ENCODE measurements at regions not wholly inside any gene's neighbourhood (a gene's known extent, or its start where the extent isn't known, plus 50 kb on each side); places are given as distances from the start of the nearest gene placed in this dataset.

DNA sequence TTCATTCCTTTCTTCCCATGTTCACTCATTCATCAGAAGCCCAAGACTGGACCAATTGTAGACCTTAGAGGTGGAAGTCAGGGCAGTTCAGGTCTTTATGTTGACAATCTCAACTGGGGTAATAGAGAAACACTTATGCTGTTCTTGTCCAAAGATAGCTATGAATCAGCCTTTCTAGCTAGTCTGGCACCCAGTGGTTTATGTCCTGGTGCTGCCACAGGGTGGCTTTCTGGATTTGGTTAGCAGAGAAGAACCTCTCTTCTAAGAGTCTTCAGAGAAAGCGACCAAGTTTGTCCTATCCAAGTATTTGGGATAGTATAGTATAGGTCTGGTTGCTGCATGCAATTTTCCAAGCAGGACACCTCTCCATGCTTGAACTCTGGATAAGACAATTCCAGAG lies 83.3 kb downstream of the NOG start:
- TF ChIP-seq, protein P1, sequence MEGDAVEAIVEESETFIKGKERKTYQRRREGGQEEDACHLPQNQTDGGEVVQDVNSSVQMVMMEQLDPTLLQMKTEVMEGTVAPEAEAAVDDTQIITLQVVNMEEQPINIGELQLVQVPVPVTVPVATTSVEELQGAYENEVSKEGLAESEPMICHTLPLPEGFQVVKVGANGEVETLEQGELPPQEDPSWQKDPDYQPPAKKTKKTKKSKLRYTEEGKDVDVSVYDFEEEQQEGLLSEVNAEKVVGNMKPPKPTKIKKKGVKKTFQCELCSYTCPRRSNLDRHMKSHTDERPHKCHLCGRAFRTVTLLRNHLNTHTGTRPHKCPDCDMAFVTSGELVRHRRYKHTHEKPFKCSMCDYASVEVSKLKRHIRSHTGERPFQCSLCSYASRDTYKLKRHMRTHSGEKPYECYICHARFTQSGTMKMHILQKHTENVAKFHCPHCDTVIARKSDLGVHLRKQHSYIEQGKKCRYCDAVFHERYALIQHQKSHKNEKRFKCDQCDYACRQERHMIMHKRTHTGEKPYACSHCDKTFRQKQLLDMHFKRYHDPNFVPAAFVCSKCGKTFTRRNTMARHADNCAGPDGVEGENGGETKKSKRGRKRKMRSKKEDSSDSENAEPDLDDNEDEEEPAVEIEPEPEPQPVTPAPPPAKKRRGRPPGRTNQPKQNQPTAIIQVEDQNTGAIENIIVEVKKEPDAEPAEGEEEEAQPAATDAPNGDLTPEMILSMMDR (IDR thresholded peaks at IDR 0.05; ENCODE audit: insufficient read depth, low read depth, low read length, missing control alignments) = no peak
- H3K4me3 ChIP-seq (ENCODE audit: low read depth, low read length) = no peak overlapping the region
- DNase-seq (ENCODE audit: low read depth) = no peak

DNA sequence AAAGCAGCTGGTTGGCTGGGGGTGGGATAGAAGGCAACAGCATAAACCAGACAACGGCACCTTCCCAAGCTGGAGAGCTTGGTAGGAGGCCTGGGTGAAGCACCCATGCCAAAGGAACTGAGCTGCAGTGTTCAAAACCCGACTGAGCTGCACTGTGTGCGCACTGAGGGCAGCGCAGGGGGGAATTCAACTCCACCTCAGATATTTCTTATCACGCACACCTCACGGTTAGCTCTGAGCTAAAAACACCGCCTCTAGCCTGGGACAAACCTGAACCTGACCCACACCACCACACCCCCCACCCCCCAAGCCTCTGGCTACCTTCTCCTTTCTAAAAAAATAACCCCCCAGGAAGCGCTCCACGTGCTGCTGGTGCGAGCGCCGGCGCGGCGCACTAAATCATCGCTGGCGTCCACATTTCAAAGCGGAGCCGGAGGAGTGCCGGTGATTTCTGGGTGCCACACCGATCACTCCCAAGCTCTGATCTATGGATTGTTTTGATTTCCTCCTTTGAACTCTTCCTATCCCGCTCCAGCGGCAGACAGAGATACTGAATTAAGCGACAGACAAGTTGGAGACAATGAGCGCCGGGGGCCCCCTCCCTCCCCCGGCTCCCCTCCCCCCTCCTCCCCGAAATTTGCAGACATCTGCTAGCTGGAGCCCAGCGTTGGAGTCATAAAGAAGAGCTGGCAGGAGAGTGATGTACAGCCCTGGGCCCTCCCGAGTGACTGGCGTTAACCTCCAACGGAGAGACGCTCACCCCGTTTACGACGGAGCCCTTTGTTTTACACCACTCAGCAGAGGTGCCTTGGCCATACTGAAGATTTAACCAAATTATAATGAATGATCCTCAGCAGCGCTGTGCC lies 85.0 kb downstream of the NOG start:
- no peak for DNase-seq (ENCODE audit: low read depth)
- TF ChIP-seq, protein P1 (IDR thresholded peaks at IDR 0.05; ENCODE audit: insufficient read depth, low read depth, low read length, missing control alignments) = no peak
- H3K4me3 ChIP-seq (ENCODE audit: low read depth, low read length) = no peak overlapping the region

DNA sequence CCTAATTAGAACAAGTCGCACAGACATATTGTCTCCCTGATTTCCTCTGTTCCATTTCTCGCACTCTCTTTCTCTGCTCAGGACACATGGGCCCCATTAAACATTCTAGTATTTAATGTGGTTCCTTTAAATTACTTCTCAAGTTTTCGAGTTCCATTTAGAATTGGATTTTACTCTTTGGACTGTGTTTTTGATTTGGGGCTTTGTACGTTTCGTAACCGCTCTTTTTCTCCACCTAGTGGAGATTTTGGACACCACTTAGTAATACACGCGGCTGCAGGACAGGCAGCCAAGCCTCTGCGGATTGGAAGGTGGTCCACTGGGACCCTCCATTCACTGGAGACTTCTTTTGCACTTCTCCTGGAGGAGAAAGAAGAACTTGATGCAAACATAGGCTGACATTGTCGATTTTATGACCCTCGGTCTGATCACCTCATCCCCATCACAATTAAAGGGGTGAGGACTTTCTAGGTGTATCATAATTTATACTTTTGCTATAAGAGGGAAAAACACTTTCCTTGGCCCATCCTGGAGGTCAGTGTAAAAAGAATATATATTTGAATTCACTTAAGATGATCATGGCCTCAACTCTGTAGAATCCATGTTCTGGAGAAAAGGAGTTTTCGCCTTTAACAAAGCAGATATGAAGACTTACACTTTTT lies 85.7 kb downstream of the NOG start:
- TF ChIP-seq, protein P1 (IDR thresholded peaks at IDR 0.05; ENCODE audit: insufficient read depth, low read depth, low read length, missing control alignments) = peak; percentile 23
- DNase-seq (ENCODE audit: low read depth) = no peak
- no peak overlapping the region for H3K4me3 ChIP-seq (ENCODE audit: low read depth, low read length)

DNA sequence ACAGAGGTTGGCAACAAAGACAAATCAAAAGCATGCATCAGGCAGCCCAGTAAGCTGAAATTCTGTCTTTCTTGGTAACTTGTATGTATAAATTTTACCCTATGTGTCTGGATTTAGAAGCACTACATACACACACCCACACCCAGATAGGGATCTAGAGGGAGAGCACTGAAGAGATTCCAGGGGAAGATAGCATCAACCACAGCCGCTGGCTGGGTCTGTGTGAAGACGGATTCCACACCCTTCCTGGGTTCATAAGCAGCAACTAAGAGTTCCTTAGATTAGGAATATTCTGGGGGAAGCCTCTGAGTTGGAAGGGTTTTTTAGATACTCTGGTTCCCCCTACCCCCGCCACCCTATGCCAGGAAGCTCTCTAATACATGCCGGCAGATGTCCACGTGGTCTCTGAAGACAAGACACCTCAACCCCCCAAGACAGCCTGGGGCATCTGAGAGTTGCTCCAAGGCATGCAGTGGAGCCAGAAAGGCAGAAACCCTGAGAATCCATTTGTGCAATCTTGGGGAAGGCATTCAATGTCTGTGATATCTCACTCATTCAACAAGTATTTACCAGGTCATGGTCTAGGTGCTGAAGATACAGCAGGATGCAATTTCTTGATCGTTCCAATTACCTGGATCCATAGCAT lies 86.4 kb downstream of the NOG start:
- no peak overlapping the region for H3K4me3 ChIP-seq (ENCODE audit: low read depth, low read length)
- no peak for DNase-seq (ENCODE audit: low read depth)
- TF ChIP-seq, protein P1 (IDR thresholded peaks at IDR 0.05; ENCODE audit: insufficient read depth, low read depth, low read length, missing control alignments) = no peak

DNA sequence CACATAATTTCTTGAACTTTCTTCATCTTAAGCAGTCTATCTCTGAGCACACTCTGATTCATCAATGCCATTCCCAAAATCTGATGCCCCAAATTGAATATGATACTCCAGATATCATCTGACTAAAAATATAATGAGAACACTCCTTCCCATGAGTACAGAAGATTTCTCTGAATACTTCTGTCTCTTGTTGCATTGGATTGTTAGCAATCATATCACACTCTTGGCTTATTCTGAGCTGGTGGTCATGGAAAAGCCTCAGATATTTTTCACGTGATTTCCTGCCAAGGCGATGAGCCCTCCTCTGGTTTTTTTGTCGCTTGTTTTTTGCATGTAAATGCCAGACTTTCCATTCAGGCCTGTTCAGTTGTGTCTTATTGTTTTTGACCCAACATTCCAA lies 87.2 kb downstream of the NOG start:
- TF ChIP-seq, protein P1 (IDR thresholded peaks at IDR 0.05; ENCODE audit: insufficient read depth, low read depth, low read length, missing control alignments) = no peak
- no peak for DNase-seq (ENCODE audit: low read depth)
- H3K4me3 ChIP-seq (ENCODE audit: low read depth, low read length) = no peak overlapping the region

DNA sequence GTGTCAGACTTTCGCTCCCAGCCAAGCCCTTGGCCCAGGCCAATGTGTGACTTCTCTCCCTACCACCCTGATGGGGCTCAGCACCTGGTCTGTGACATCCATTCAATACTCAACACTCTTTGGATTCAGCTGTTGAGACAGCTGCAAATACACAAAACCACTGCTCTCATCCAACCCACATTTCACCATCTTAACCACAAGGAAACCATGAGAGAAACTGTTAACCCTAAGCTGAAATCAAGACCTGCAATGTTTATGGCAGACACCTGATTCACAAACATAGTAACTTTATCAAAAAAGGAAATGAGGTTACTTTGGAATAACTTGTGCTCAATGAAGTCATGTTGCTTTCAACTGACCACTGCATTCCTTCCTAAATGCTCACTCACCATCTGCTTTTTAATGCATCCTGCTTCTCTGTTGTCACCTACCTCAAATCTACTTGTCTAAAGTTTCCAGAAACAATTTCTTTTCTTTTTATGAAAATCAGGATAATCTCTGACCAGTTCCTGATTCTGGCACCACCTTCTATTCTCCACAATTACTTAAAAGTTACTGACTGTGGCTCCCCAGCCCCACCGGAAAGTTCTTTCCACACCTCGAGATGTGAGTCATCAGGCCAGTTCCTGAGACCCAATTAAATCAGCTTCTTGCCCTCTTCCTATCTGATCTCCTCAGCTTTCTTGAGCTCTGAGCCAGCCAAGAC lies 88.2 kb downstream of the NOG start:
- TF ChIP-seq, protein P1 (IDR thresholded peaks at IDR 0.05; ENCODE audit: insufficient read depth, low read depth, low read length, missing control alignments) = no peak
- DNase-seq (ENCODE audit: low read depth) = peak; percentile 50
- no peak overlapping the region for H3K4me3 ChIP-seq (ENCODE audit: low read depth, low read length)
